GM12892 (cell line): ENCODE measurements at regions not wholly inside any gene's neighbourhood (a gene's known extent, or its start where the extent isn't known, plus 50 kb on each side); places are given as distances from the start of the nearest gene placed in this dataset.

Experiments
- POLR2A ChIP-seq: IDR thresholded peaks from 2 replicates; pipeline ENCODE4 v1.6.1; 2011; ENCODE audit warnings: low read depth, low read length, control low read depth
- POLR2AphosphoS5 ChIP-seq: IDR thresholded peaks from 2 replicates; pipeline ENCODE4 v1.6.1; 2011; ENCODE audit warnings: low read depth, low read length, control low read depth

DNA sequence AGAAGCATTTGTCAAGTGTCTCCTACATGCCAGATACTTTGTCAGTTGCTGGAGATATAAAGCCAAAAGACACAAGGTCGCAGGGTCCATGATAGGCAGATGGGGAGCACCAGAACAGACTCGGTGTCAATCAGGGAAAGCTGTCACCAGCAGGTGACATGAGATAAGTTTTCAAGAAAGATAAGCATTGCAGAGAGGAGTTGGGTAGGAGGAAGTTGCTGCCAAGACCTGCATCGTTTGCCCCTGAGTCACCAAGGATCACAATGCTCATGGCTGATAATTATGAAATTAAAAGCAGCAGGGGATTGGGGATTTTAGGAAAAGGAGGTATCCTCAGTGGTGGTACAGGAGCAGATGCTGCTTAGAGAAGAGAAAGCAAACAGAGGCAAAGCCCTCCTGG is 551.1 kb upstream of the CDH11 start:
- TF ChIP-seq POLR2A (no peak), POLR2AphosphoS5 (no peak)
